TTC549 (cell line): ENCODE measurements at regions not wholly inside any gene's neighbourhood (a gene's known extent, or its start where the extent isn't known, plus 50 kb on each side); places are given as distances from the start of the nearest gene placed in this dataset.
A peak's percentile ranks its signal among the peaks of the same experiment; 100 is the strongest.
"Not testable (repeated sequence)": the region's sequence is repeated elsewhere in the genome, so short reads cannot be mapped to it uniquely, and the experiment has no call there.

ENCODE experiments used
- FAIRE-seq: peaks from 2 replicates; lab custom pipeline; 2012; peaks lifted over from hg19 to GRCh38; lab: Jason Lieb, UNC

- no peak for FAIRE-seq
Measured at GRCh38 chr13:37995092-37995491, 125.5 kb upstream of the TRPC4 start.

- no peak for FAIRE-seq
Measured at GRCh38 chr13:37986811-37987210, 117.2 kb upstream of the TRPC4 start.

DNA sequence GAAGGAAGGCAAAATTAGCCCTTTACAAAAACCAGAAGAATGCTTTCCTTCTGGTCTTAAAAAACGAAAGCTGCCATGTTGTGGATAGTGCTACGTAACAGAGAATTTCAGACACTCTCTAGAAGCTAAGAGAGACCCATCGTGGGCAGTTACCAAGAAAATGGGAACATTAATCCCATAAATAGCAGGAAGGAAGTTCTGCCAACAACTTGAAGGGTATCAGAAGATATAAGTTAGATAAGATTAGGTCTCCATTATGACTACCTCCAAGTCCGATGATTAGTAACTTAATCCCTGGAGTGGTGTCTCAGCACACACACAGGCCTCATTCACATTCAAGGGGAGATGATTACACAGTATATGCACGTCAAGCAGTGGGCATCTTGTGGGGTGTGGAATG, 115.7 kb upstream of the TRPC4 start:
- FAIRE-seq = no peak

GRCh38 chr13:37984357-37984756, 114.8 kb upstream of the TRPC4 start:
- FAIRE-seq = no peak

GRCh38 chr13:37981932-37982331, 112.4 kb upstream of the TRPC4 start:
- FAIRE-seq = no peak

GRCh38 chr13:37978680-37979079, 109.1 kb upstream of the TRPC4 start:
- FAIRE-seq = no peak

- FAIRE-seq = peak; percentile 33
Measured at GRCh38 chr13:37968555-37968954, 99.0 kb upstream of the TRPC4 start.

DNA sequence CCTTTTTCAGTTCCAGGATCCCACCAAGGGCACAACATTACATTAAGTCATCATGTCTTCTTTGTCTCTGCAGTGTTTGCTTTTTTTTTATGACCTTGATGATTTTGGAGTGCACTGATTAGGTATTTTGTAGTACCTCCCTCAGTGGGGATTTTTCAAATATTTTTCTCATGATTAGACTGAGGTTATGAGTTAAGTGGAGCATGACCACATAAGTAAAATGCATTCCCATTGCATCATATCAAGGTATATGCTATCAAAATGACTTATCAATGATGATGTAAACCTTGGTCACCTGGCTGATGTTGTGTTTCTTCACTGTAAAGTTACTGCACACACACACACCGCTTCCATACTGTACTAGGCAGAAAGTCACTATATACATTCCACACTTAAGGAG, 96.7 kb upstream of the TRPC4 start:
- FAIRE-seq = no peak

DNA sequence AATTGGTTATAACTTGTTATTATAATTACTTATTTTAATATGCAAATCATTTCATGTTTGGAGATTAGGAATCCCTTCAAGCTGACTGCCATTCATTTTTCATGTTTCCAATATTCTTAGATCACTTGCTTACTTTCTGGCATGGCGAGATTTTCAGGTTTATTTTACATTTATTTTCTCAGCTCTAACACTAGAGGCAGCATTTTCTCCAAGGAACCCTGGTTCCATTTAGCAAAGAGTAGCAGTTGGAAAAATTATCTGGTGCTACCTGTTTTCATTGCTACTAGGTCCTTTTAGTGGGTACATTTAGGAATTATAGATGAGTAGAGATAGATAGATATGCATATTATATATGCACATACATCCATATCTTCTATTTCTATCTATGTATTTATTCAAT, 90.9 kb upstream of the TRPC4 start:
- FAIRE-seq = no peak

DNA sequence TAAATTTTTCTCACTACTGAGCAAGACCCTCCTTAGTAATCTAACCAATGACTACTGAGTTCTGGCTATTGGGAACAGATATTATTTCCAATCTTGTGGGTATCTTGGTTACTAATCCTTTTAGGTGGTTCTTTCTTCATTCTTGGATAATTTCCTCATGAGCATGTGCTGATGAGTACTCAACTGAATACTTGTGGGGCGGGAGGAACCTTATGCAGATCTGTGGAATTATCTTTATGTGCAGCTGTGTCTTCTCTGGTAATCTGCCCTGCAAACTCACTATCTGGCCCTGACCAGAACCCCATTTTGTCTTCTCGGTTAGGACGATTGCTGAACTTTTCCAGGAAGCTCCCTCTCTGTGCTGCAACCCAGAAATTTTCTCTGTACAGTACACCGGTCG, 89.7 kb upstream of the TRPC4 start:
- no peak for FAIRE-seq

DNA sequence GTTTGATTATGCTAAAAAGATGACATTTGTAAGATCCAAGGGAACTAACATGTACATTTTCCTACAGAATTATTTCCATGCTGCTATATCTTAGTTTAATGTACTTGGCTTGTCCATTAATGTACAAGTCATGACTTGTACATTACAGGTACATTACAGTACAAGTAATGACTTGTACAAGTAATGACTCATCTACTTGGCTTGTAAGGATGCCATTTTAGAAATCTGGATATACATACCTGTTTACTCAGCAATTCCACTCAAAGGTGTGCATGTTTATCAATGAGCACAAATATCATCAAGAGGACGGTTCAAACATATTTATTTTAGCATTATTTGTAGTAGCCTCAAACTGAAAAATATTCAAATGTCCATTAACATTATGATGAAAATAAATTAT, 87.0 kb upstream of the TRPC4 start:
- FAIRE-seq = no peak

GRCh38 chr13:37954597-37954996, 85.0 kb upstream of the TRPC4 start:
- not testable (repeated sequence) for FAIRE-seq

DNA sequence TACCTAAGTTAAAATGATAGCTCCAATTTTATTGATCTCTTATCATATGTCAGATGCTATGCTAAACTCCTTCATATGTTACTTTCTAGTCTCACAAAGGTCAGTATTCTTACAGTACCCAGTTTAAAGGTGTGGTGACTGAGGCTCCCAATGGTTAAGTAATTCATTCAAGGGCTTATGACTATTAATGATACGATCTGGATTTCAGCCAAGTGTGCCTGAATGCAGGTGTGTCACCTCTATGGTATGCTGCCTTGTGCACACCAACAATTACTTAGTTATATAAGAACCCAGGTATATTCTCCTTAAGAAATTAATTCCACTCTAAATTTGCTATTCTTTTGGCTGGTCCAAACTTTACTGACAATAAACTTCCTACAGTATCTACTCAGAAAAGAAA, 84.6 kb upstream of the TRPC4 start:
- no peak for FAIRE-seq

- FAIRE-seq = no peak
Measured at GRCh38 chr13:37953696-37954095, 84.1 kb upstream of the TRPC4 start.

DNA sequence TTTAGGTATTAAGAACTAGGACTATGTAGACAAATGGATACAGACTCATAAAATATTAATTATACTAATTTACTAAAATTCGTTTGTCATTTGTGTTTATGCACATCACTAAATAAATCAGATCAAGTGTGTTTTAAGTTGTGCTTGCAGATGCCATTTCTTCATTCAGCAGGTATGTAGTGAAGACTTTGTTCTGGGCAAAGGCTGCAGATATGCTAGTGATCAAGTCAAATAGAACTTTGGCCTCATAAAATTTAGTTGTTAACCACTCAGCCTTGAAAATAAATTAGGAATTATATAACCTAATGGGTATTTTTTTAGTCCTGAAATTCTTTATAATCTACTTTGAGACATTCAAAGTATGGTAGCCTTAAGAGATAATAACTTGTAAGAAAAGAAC, 80.4 kb upstream of the TRPC4 start:
- no peak for FAIRE-seq

- FAIRE-seq = no peak
Measured at GRCh38 chr13:37947419-37948140, 78.0 kb upstream of the TRPC4 start.

- FAIRE-seq = no peak
Measured at GRCh38 chr13:37945651-37946575, 76.3 kb upstream of the TRPC4 start.

DNA sequence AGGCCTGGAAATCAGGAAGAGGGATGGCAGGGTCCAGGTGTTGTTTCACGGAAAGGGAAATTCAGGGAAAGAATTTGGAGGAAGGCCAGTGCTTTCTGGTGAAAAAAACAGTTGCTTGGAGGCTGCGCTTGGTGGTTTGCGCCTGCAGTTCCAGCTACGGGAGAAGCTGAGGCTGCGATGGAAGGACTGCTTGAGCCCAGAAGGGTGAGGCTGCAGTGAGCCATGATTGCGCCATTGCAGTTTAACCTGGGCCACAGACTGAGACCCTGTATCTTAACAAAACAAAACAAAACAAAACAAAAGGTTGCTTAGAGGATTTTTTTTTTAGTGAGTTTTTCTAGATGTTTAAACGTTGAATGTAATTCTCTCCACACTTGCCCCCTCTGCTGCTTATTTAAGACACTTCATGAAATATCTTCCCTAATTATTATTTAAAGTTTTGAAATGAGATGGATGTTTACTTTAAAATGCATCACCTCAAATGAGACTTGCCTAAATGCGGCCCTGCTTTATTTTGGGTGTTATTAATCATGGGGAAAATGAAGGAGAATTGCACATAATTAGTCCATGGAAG, 75.4 kb upstream of the TRPC4 start:
- FAIRE-seq = no peak

GRCh38 chr13:37944081-37944868, 74.7 kb upstream of the TRPC4 start:
- FAIRE-seq = no peak

- FAIRE-seq = no peak
Measured at GRCh38 chr13:37942929-37943328, 73.4 kb upstream of the TRPC4 start.

GRCh38 chr13:37934339-37935191, 65.0 kb upstream of the TRPC4 start:
- no peak for FAIRE-seq

- no peak for FAIRE-seq
Measured at GRCh38 chr13:37929308-37929707, 59.7 kb upstream of the TRPC4 start.
